GM13977 (cell line): ENCODE measurements at regions not wholly inside any gene's neighbourhood (a gene's known extent, or its start where the extent isn't known, plus 50 kb on each side); places are given as distances from the start of the nearest gene placed in this dataset.

Source experiments
- DNase-seq: peaks from one replicate; pipeline ENCODE4 v3.0.0; 2012; ENCODE audit warnings: low spot score
- CTCF ChIP-seq: IDR thresholded peaks from 2 replicates; pipeline ENCODE4 v1.5.1; 2012; ENCODE audit warnings: mild to moderate bottlenecking, control low read depth; ENCODE audit not compliant: insufficient read depth; ENCODE audit errors: extremely low read depth, missing control alignments
- in situ Hi-C: fragments of 300-500 bp; cut with MboI; formaldehyde crosslinking; loops from one replicate; pipeline ENCODE4 v1.12.0; 2022; ENCODE audit warnings: low sequenced_read_pairs, low pct_unique_long_range_greater_than_20kb, mixed read lengths, inconsistent platforms; ENCODE audit not compliant: unreplicated experiment

GRCh38 chr11:29844701-29845379, 172.0 kb downstream of the KCNA4 start:
- no peak for TF ChIP-seq CTCF
- in situ Hi-C loops, result no loop called here
- no peak for DNase-seq

- TF ChIP-seq CTCF, result no peak
- in situ Hi-C loops, result no loop called here
- DNase-seq, result no peak
These were observed 172.8 kb downstream of the KCNA4 start for GRCh38 chr11:29844031-29844430.

- in situ Hi-C loops, result no loop called here
- TF ChIP-seq CTCF, result no peak
- no peak for DNase-seq
These were observed 174.8 kb downstream of the KCNA4 start for GRCh38 chr11:29842061-29842460.

- in situ Hi-C loops, result no loop called here
- no peak for DNase-seq
- TF ChIP-seq CTCF, result no peak
These were observed 190.0 kb downstream of the KCNA4 start for GRCh38 chr11:29826878-29827277.

- no peak for DNase-seq
- no peak for TF ChIP-seq CTCF
- in situ Hi-C loops, result no loop called here
These were observed 200.5 kb downstream of the KCNA4 start for GRCh38 chr11:29816359-29816758.

GRCh38 chr11:29809121-29809520, 207.7 kb downstream of the KCNA4 start:
- in situ Hi-C loops, result no loop called here
- DNase-seq, result no peak
- TF ChIP-seq CTCF, result no peak
